ENCODE measurements at regions not wholly inside any gene's neighbourhood (a gene's known extent, or its start where the extent isn't known, plus 50 kb on each side); places are given as distances from the start of the nearest gene placed in this dataset.

DNA sequence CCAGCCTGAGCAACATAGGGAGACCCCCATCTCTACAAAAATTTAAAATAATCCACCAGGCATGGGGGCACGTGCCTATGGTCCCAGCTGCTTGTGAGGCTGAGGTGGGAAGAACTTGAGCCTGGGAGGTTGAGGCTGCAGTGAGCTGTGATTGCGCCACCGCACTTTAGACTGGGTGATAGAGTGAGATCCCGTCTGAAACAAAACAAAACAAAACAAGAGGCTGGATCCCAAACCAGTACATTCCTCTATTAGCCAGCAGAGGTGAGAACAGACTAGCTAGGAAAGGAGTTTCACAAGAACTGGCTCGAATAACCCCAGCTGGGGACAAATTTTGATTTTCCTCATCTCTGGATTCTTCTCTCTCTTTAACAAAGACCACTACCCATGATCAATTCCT, 366.7 kb upstream of the ZFHX3 start:
- intact Hi-C loops (cut with micrococcal nuclease; ENCODE audit: unreplicated experiment): no loop called here
- Histone ChIP-seq H3K4me1 (ENCODE audit: insufficient read depth, low read length, poor library complexity, severe bottlenecking) (no peaks in the 10 kb centered on the region), H3K36me3 (ENCODE audit: insufficient read depth, low read length) (no peaks in the 10 kb centered on the region), H4K20me1 (ENCODE audit: insufficient read depth, low read length) (no peaks in the 10 kb centered on the region), H3K27ac (ENCODE audit: low read depth, low read length, poor library complexity, severe bottlenecking) (no peak overlapping the region), H3K4me2 (ENCODE audit: low read length) (no peak overlapping the region), H3K4me3 (ENCODE audit: low read depth, low read length, poor library complexity, severe bottlenecking) (no peak overlapping the region), H3K9me3 (ENCODE audit: low read length) (no peaks in the 10 kb centered on the region), H3K9me2 (ENCODE audit: insufficient read depth, low read length) (no peaks in the 10 kb centered on the region), H3K79me2 (ENCODE audit: insufficient read depth, low read depth, low read length) (no peaks in the 10 kb centered on the region), H2AFZ (ENCODE audit: low read length) (no peak overlapping the region)
- no TSS peak for BruUV-seq (replicated peaks)
- POLR2A ChIA-PET: interaction anchor here (0.7 kb wide), 1 partner anchor 11 kb away, joined by 3 read pairs; no protein-coding TSS in a partner anchor
- CTCF ChIA-PET (ENCODE audit: unreplicated experiment): no interaction called here
- TF ChIP-seq, protein P1, sequence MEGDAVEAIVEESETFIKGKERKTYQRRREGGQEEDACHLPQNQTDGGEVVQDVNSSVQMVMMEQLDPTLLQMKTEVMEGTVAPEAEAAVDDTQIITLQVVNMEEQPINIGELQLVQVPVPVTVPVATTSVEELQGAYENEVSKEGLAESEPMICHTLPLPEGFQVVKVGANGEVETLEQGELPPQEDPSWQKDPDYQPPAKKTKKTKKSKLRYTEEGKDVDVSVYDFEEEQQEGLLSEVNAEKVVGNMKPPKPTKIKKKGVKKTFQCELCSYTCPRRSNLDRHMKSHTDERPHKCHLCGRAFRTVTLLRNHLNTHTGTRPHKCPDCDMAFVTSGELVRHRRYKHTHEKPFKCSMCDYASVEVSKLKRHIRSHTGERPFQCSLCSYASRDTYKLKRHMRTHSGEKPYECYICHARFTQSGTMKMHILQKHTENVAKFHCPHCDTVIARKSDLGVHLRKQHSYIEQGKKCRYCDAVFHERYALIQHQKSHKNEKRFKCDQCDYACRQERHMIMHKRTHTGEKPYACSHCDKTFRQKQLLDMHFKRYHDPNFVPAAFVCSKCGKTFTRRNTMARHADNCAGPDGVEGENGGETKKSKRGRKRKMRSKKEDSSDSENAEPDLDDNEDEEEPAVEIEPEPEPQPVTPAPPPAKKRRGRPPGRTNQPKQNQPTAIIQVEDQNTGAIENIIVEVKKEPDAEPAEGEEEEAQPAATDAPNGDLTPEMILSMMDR (conservative IDR thresholded peaks at IDR 0.05; ENCODE audit: low read length): no peak
- no peak for TF ChIP-seq EZH2phosphoT487 (IDR thresholded peaks at IDR 0.05; ENCODE audit: borderline replicate concordance, low read depth, low read length)
- DNase-seq (ENCODE audit: low spot score): no peak

DNA sequence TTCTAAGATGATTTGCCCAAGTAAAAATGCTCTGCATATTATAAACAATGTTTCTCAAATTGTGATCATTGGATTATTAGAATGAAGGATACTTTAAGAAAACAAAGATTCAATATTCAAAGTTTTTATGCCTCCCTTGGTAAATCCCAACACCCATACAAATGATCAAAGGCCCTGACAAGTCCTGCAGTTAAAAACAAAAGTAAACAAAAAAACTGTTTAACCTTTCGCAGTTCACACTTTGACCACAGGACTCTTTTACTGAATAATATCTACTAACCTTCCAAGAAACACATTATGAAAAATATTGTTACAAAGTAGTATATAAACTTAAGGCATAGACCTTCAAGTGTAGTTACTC, 365.9 kb upstream of the ZFHX3 start:
- DNase-seq (ENCODE audit: low spot score): no peak
- no peak overlapping the region for H3K4me3 ChIP-seq (ENCODE audit: low read depth, low read length, poor library complexity, severe bottlenecking)
- H3K4me2 ChIP-seq (ENCODE audit: low read length): no peak overlapping the region
- no peaks in the 10 kb centered on the region for H3K36me3 ChIP-seq (ENCODE audit: insufficient read depth, low read length)
- ChIA-PET CTCF (ENCODE audit: unreplicated experiment) (no interaction called here), POLR2A (no interaction called here)
- no peaks in the 10 kb centered on the region for H4K20me1 ChIP-seq (ENCODE audit: insufficient read depth, low read length)
- TF ChIP-seq EZH2phosphoT487 (IDR thresholded peaks at IDR 0.05; ENCODE audit: borderline replicate concordance, low read depth, low read length): no peak
- TF ChIP-seq, protein P1 (conservative IDR thresholded peaks at IDR 0.05; ENCODE audit: low read length): no peak
- H3K4me1 ChIP-seq (ENCODE audit: insufficient read depth, low read length, poor library complexity, severe bottlenecking): no peaks in the 10 kb centered on the region
- intact Hi-C loops (cut with micrococcal nuclease; ENCODE audit: unreplicated experiment): no loop called here
- no peaks in the 10 kb centered on the region for H3K79me2 ChIP-seq (ENCODE audit: insufficient read depth, low read depth, low read length)
- no peak overlapping the region for H2AFZ ChIP-seq (ENCODE audit: low read length)
- no peaks in the 10 kb centered on the region for H3K9me3 ChIP-seq (ENCODE audit: low read length)
- no peaks in the 10 kb centered on the region for H3K9me2 ChIP-seq (ENCODE audit: insufficient read depth, low read length)
- BruUV-seq (replicated peaks): no TSS peak
- no peak overlapping the region for H3K27ac ChIP-seq (ENCODE audit: low read depth, low read length, poor library complexity, severe bottlenecking)

DNA sequence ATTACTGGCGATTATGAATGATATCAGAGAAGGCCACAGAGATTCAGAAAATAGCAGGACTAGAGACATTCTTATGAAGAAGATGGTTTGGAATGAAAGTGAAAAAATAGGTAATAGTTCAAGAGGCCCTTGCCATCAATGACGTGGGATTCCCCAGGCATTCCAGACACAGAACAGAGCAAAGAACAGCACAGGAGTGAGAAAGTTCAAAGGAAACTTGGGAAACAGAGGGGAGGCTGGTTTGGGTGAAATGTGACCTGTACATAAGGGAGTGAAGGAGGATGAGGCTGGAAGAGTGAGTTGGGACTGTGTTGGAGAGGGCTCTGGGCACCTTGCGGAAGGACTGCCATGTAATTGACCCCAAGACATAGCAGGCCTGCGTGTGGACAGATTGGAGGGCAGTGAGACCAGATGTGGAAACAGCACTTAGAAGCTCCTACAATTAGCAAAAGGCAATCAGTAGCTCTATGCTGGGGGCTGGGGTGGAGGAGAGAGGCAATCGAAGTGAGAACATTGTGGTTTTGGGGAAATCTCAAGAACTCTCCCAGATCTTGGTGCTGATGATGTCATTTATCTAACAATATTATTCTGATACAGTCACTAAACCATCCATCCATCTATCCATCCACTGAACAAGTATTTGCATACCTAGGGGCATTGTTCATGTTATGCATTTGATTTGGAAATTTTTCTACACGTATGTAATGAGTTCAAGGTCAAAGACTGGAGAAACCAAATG, 365.3 kb upstream of the ZFHX3 start:
- no peak for DNase-seq (ENCODE audit: low spot score)
- Histone ChIP-seq H3K36me3 (ENCODE audit: insufficient read depth, low read length) (no peaks in the 10 kb centered on the region), H4K20me1 (ENCODE audit: insufficient read depth, low read length) (no peaks in the 10 kb centered on the region), H3K4me2 (ENCODE audit: low read length) (no peak overlapping the region), H3K4me3 (ENCODE audit: low read depth, low read length, poor library complexity, severe bottlenecking) (no peak overlapping the region), H3K79me2 (ENCODE audit: insufficient read depth, low read depth, low read length) (no peaks in the 10 kb centered on the region), H3K4me1 (ENCODE audit: insufficient read depth, low read length, poor library complexity, severe bottlenecking) (no peaks in the 10 kb centered on the region), H3K9me2 (ENCODE audit: insufficient read depth, low read length) (no peaks in the 10 kb centered on the region), H3K9me3 (ENCODE audit: low read length) (no peaks in the 10 kb centered on the region), H2AFZ (ENCODE audit: low read length) (no peak overlapping the region), H3K27ac (ENCODE audit: low read depth, low read length, poor library complexity, severe bottlenecking) (no peak overlapping the region)
- intact Hi-C loops (cut with micrococcal nuclease; ENCODE audit: unreplicated experiment): no loop called here
- TF ChIP-seq, protein P1 (conservative IDR thresholded peaks at IDR 0.05; ENCODE audit: low read length): no peak
- TF ChIP-seq EZH2phosphoT487 (IDR thresholded peaks at IDR 0.05; ENCODE audit: borderline replicate concordance, low read depth, low read length): no peak
- no TSS peak for BruUV-seq (replicated peaks)
- POLR2A ChIA-PET: no interaction called here
- CTCF ChIA-PET (ENCODE audit: unreplicated experiment): no interaction called here

All from OCI-LY7 (cell line).